Endothelial cell of umbilical vein (primary cell): ENCODE measurements at regions not wholly inside any gene's neighbourhood (a gene's known extent, or its start where the extent isn't known, plus 50 kb on each side); places are given as distances from the start of the nearest gene placed in this dataset.

Experiments
- BruUV-seq: library from RNA; stranded (reverse); fragments of 400-500 nt; replicated peaks from 2 replicates; lab custom pipeline; 2021; lab: Mats Ljungman, UMichigan
- CTCF ChIA-PET: fragments of 300-600, 350-600 bp; sonication (Branson Sonifier 250); formaldehyde crosslinking; loops from one replicate; lab custom pipeline; 2021; ENCODE audit warnings: antibody characterized with exemption, inconsistent platforms; lab: Charles Lee
- POLR2A ChIA-PET: fragments of 300-600, 350-600 bp; sonication (Branson Sonifier 250); formaldehyde crosslinking; loops from one replicate; lab custom pipeline; 2021; ENCODE audit warnings: antibody characterized with exemption, inconsistent platforms; lab: Charles Lee
- DNase-seq: peaks from one replicate; pipeline ENCODE4 v3.0.0-alpha.2; 2011; ENCODE audit warnings: low read depth, low spot score
- FAIRE-seq: peaks from 2 replicates; lab custom pipeline; 2011; peaks lifted over from hg19 to GRCh38; lab: Jason Lieb, UNC
- H2AFZ ChIP-seq: 2 replicates; pipeline ENCODE4 v1.6.0; 2012; ENCODE audit warnings: low read depth, low read length, control low read depth, inconsistent platforms
- H3K27ac ChIP-seq: 2 replicates; pipeline ENCODE4 v1.5.1; 2011; ENCODE audit warnings: low read depth, mild to moderate bottlenecking, control low read depth, low read length, moderate library complexity; ENCODE audit not compliant: insufficient read depth
- H3K27me3 ChIP-seq, 2 experiments: 2 replicates each; pipeline versions ENCODE4 v1.6.0 to v1.6.1; 2011; ENCODE audit warnings: low read length in 2 of 2, mixed read lengths in 1 of 2; ENCODE audit not compliant: control insufficient read depth in 2 of 2, insufficient read depth in 2 of 2
- H3K36me3 ChIP-seq, 2 experiments: 2 replicates in 1 of 2; 3 replicates in 1 of 2; pipeline ENCODE4 v1.5.1; 2011; ENCODE audit warnings: low read length in 2 of 2, mild to moderate bottlenecking in 1 of 2, moderate library complexity in 1 of 2; ENCODE audit not compliant: control insufficient read depth in 2 of 2, insufficient read depth in 2 of 2; ENCODE audit errors: extremely low read depth in 1 of 2
- H3K4me1 ChIP-seq: 3 replicates; pipeline ENCODE4 v1.5.1; 2011; ENCODE audit warnings: mild to moderate bottlenecking, low read length; ENCODE audit not compliant: control insufficient read depth, insufficient read depth; ENCODE audit errors: extremely low read depth
- H3K4me2 ChIP-seq: 2 replicates; pipeline ENCODE4 v1.6.1; 2011; ENCODE audit warnings: low read length, control low read depth, mixed read lengths; ENCODE audit not compliant: insufficient read depth
- H3K4me3 ChIP-seq, 3 experiments: fragments of 200-600 bp in 1 of 3; sonication (generic), shearing (Covaris generic) in 1 of 3; replicated peaks in 1 of 3; 2 replicates each; pipeline ENCODE4 v1.5.1; 2011 to 2016; ENCODE audit warnings: control low read depth in 3 of 3, low read length in 3 of 3, mild to moderate bottlenecking in 2 of 3, inconsistent platforms in 1 of 3, low read depth in 1 of 3, moderate library complexity in 1 of 3; ENCODE audit not compliant: insufficient read depth in 1 of 3
- H3K79me2 ChIP-seq: 2 replicates; pipeline ENCODE4 v1.6.0; 2012; ENCODE audit warnings: low read length, inconsistent platforms; ENCODE audit not compliant: control insufficient read depth, insufficient read depth
- H3K9ac ChIP-seq: replicated peaks from 2 replicates; pipeline ENCODE3; 2011; ENCODE audit warnings: low read length, control low read depth; ENCODE audit not compliant: insufficient read depth; ENCODE audit errors: extremely low read depth
- H3K9me1 ChIP-seq: replicated peaks from 3 replicates; pipeline ENCODE4 v1.6.0; 2011; ENCODE audit warnings: mild to moderate bottlenecking, low read length; ENCODE audit not compliant: control insufficient read depth, insufficient read depth; ENCODE audit errors: extremely low read depth
- H3K9me3 ChIP-seq: replicated peaks from 2 replicates; pipeline ENCODE4 v1.5.1; 2012; ENCODE audit warnings: low read length, inconsistent platforms; ENCODE audit not compliant: control insufficient read depth, insufficient read depth
- H4K20me1 ChIP-seq: replicated peaks from 2 replicates; pipeline ENCODE3; 2011; ENCODE audit warnings: mild to moderate bottlenecking, low read length; ENCODE audit not compliant: control insufficient read depth, insufficient read depth; ENCODE audit errors: extremely low read depth
- EZH2 ChIP-seq: IDR thresholded peaks from 2 replicates; pipeline ENCODE4 v1.6.1; 2012; ENCODE audit warnings: borderline replicate concordance, low read depth, mild to moderate bottlenecking, moderate library complexity, low read length, inconsistent platforms; ENCODE audit not compliant: severe bottlenecking
- FOS ChIP-seq: IDR thresholded peaks from 2 replicates; pipeline ENCODE4 v1.6.1; 2011; ENCODE audit warnings: mild to moderate bottlenecking, low read length, moderate library complexity, borderline replicate concordance; ENCODE audit not compliant: insufficient read depth
- GATA2 ChIP-seq: IDR thresholded peaks from 2 replicates; pipeline ENCODE4 v1.7.0; 2011; ENCODE audit warnings: low read depth, mild to moderate bottlenecking, moderate library complexity, mixed read lengths, low read length; ENCODE audit not compliant: insufficient read length, insufficient read depth
- JUN ChIP-seq: IDR thresholded peaks from 2 replicates; pipeline ENCODE4 v1.6.1; 2011; ENCODE audit warnings: borderline replicate concordance, low read depth; ENCODE audit not compliant: insufficient read length, insufficient read depth
- MAX ChIP-seq: IDR thresholded peaks from 2 replicates; pipeline ENCODE4 v1.6.1; 2011; ENCODE audit not compliant: insufficient read depth, insufficient read length
- MYC ChIP-seq: IDR thresholded peaks from one replicate; pipeline ENCODE4 v1.6.1; 2011; ENCODE audit warnings: mild to moderate bottlenecking, low read depth, low read length
- POLR2A ChIP-seq: IDR thresholded peaks from 2 replicates; pipeline ENCODE4 v1.6.1; 2012; ENCODE audit warnings: low read depth, mild to moderate bottlenecking, control low read depth, low read length
- POLR2AphosphoS5 ChIP-seq: IDR thresholded peaks from 2 replicates; pipeline ENCODE4 v1.6.1; 2012; ENCODE audit warnings: low read depth, mild to moderate bottlenecking, control low read depth, low read length, moderate library complexity; ENCODE audit not compliant: insufficient read depth
- dilution Hi-C: fragments of 300-500 bp; cut with MboI; formaldehyde crosslinking; loops from one replicate; pipeline ENCODE4 v1.15.0; 2019; ENCODE audit warnings: low sequenced_read_pairs; ENCODE audit not compliant: extremely low pct_ligation_motif_present
- intact Hi-C: fragments of 100-400 bp; cut with micrococcal nuclease; formaldehyde crosslinking; loops from one replicate; pipeline ENCODE4 v1.10.0; 2022
- TF ChIP-seq, protein P1 (sequence below), 2 donors: IDR thresholded peaks; 1 replicate in 1 of 2; 2 replicates in 1 of 2; pipeline ENCODE4 v1.5.1; 2011; ENCODE audit warnings: low read length in 2 of 2, mild to moderate bottlenecking in 2 of 2, moderate library complexity in 2 of 2, control low read depth in 1 of 2, inconsistent platforms in 1 of 2, low read depth in 1 of 2; ENCODE audit not compliant: insufficient read depth in 1 of 2; ENCODE audit errors: extremely low read depth in 1 of 2

DNA sequence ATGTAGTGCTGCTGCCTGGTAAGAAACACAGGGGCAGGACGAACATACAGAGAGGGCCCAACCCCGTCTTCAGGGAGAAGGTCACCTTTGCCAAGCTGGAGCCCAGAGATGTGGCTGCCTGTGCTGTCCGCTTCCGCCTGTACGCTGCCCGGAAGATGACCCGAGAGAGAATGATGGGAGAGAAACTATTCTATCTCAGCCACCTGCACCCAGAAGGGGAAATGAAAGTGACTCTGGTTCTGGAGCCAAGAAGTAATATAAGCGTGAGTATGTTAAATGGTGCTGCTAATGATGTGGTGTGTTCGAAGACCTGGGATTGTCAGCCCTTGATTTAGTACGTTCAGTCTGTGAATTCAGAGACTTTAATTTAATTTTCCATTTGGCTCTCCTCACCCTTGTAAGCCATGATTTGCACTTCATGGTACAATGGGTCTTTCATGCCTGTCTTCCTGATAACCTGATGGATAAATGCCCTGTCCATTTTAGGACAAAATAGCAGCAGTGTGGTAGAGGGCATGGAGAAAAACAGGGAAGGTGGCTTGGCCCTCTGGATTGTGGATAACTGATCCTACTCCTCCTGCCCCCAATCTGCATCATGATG lies 318.9 kb downstream of the SNAPC1 start:
- no peak overlapping the region for H3K4me2 ChIP-seq
- CTCF ChIA-PET = no interaction called here
- POLR2A ChIA-PET = no interaction called here

More for the DNA sequence above, 318.9 kb downstream of the SNAPC1 start:
- Histone ChIP-seq H4K20me1 (no peaks in the 10 kb centered on the region), H3K4me1 (no peaks in the 10 kb centered on the region), H3K36me3 (no peaks in the 10 kb centered on the region), H3K4me3 (no peak overlapping the region), H3K9ac (no peak overlapping the region), H3K27ac (no peak overlapping the region), H3K9me1 (no peaks in the 10 kb centered on the region), H2AFZ (no peak overlapping the region), H3K9me3 (no peaks in the 10 kb centered on the region), H3K79me2 (no peaks in the 10 kb centered on the region), H3K27me3 (peaks cover 0 to 2% of the 10 kb centered on the region in 2 experiments)
- dilution Hi-C loops = no loop called here
- FAIRE-seq (no peak), DNase-seq (no peak)
- intact Hi-C loops = no loop called here
- TF ChIP-seq POLR2A (no peak), POLR2AphosphoS5 (no peak), MAX (no peak), JUN (no peak), FOS (no peak), EZH2 (no peak), GATA2 (no peak), MYC (no peak)
- TF ChIP-seq, protein P1, sequence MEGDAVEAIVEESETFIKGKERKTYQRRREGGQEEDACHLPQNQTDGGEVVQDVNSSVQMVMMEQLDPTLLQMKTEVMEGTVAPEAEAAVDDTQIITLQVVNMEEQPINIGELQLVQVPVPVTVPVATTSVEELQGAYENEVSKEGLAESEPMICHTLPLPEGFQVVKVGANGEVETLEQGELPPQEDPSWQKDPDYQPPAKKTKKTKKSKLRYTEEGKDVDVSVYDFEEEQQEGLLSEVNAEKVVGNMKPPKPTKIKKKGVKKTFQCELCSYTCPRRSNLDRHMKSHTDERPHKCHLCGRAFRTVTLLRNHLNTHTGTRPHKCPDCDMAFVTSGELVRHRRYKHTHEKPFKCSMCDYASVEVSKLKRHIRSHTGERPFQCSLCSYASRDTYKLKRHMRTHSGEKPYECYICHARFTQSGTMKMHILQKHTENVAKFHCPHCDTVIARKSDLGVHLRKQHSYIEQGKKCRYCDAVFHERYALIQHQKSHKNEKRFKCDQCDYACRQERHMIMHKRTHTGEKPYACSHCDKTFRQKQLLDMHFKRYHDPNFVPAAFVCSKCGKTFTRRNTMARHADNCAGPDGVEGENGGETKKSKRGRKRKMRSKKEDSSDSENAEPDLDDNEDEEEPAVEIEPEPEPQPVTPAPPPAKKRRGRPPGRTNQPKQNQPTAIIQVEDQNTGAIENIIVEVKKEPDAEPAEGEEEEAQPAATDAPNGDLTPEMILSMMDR (IDR thresholded peaks at IDR 0.05; ENCODE audit: extremely low read depth in 1 of 2, insufficient read depth in 1 of 2, low read depth in 1 of 2, low read length in 2 of 2) = no peak
- no TSS peak for BruUV-seq
